ENCODE measurements at regions not wholly inside any gene's neighbourhood (a gene's known extent, or its start where the extent isn't known, plus 50 kb on each side); places are given as distances from the start of the nearest gene placed in this dataset.

- ATAC-seq (peak; percentile 93), FAIRE-seq (peak; percentile 93), DNase-seq (ENCODE audit: extremely low read depth in 1 of 4, low spot score in 3 of 4) (peak; percentile 85 to 93 (median 87))
- Histone ChIP-seq H3K4me1 (replicated peaks in 1 of 2; ENCODE audit: control insufficient read depth in 2 of 2, insufficient read depth in 2 of 2, low read length in 2 of 2) (peaks cover 27 to 32% of the 10 kb centered on the region in 2 experiments), H3K4me3 (no peak overlapping the region), H4K20me1 (replicated peaks; ENCODE audit: control insufficient read depth, insufficient read depth, low read length) (no peaks in the 10 kb centered on the region), H3K4me2 (ENCODE audit: insufficient read depth, low read length) (peak overlapping the region; percentile 68), H3K9me3 (replicated peaks; ENCODE audit: control insufficient read depth, insufficient read depth, low read depth, low read length) (no peaks in the 10 kb centered on the region), H3K27ac (ENCODE audit: extremely low read depth, low read depth, low read length) (peak overlapping the region; percentile 27; the same call in 1 of the 3 replicates), H3K36me3 (ENCODE audit: control insufficient read depth, insufficient read depth, low read length) (no peaks in the 10 kb centered on the region), H2AFZ (ENCODE audit: low read depth, low read length) (0 out of 2 replicates have a peak overlapping the region, but pooled peaks have one; percentile 17), H3K27me3 (ENCODE audit: control insufficient read depth in 2 of 2, insufficient read depth in 2 of 2, low read length in 2 of 2) (no peaks in the 10 kb centered on the region), H3K79me2 (ENCODE audit: control insufficient read depth, insufficient read depth, low read length) (no peaks in the 10 kb centered on the region), H3K9ac (ENCODE audit: insufficient read depth in 1 of 2, low read depth in 2 of 2, low read length in 2 of 2) (peak overlapping the region in 1 of 2 experiments; percentile 19; a peak in 1 of 4 replicates), H3K9me1 (ENCODE audit: control insufficient read depth, insufficient read depth, low read length) (no peaks in the 10 kb centered on the region)
- ChIA-PET CTCF (ENCODE audit: low intra/inter-chr PET ratio) (no interaction called here), POLR2A (interaction anchor here (0.7 to 1.8 kb wide), 6 partner anchors 10 to 253 kb away, joined by 3 to 9 read pairs (median 4); a partner anchor contains a TSS)
- BruUV-seq (replicated peaks) = no TSS peak
- 27% methylated on average over 9 of the region's 9 CpGs for WGBS (ENCODE audit: insufficient coverage, low coverage, missing lambda C conversion rate)
- intact Hi-C loops (cut with micrococcal nuclease) = no loop called here
- in situ Hi-C loops (cut with MboI) = loop anchor here (25.0 kb wide), 1 partner anchor 466 kb away; no protein-coding TSS in a partner anchor
- TF ChIP-seq EP300 (IDR thresholded peaks at IDR 0.05; ENCODE audit: low read length) (peak; percentile 87), MAX (CRISPR knock-in tag; IDR thresholded peaks at IDR 0.05) (peak; percentile 91), NR2C2 (CRISPR knock-in tag; IDR thresholded peaks at IDR 0.05) (no peak), NR2C2 (tag; IDR thresholded peaks at IDR 0.05) (no peak), ZNF511 (CRISPR knock-in tag; IDR thresholded peaks at IDR 0.05) (no peak), ETS1 (conservative IDR thresholded peaks at IDR 0.05; ENCODE audit: control insufficient read depth, low read depth, low read length) (no peak), ATF2 (CRISPR knock-in tag; IDR thresholded peaks at IDR 0.05) (no peak), CBX2 (IDR thresholded peaks at IDR 0.05; ENCODE audit: insufficient read depth, low read length, poor library complexity, severe bottlenecking) (no peak), HMBOX1 (IDR thresholded peaks at IDR 0.05) (peak; percentile 19; the same call in 1 of the 2 replicates), MTA2 (IDR thresholded peaks at IDR 0.05; ENCODE audit: low read depth) (peak; percentile 89), KLF13 (tag; IDR thresholded peaks at IDR 0.05; ENCODE audit: borderline replicate concordance, low read depth) (no peak), ARID3A (IDR thresholded peaks at IDR 0.05; ENCODE audit: borderline replicate concordance, low read depth, low read length) (peak; percentile 24; the same call in 1 of the 2 replicates), ZNF282 (CRISPR knock-in tag; IDR thresholded peaks at IDR 0.05) (no peak), STAG1 (CRISPR knock-in tag; IDR thresholded peaks at IDR 0.05; ENCODE audit: borderline replicate concordance) (no peak)
Observed at GRCh38 chr9:87803623-87804345, 77.9 kb downstream of the CTSL start.
